Kidney (tissue), 13 donors: ENCODE measurements at regions not wholly inside any gene's neighbourhood (a gene's known extent, or its start where the extent isn't known, plus 50 kb on each side); places are given as distances from the start of the nearest gene placed in this dataset.
A peak's percentile ranks its signal among the peaks of the same experiment; 100 is the strongest.

ENCODE experiments used
- DNase-seq, 5 donors: peaks; one replicate each; pipeline ENCODE4 v3.0.0-alpha.2; 2013 to 2020
- FAIRE-seq: peaks from 2 replicates; lab custom pipeline; 2012; peaks lifted over from hg19 to GRCh38; lab: Jason Lieb, UNC
- H3K27ac ChIP-seq, 2 donors: one replicate each; pipeline ENCODE4 v1.7.0; 2013; ENCODE audit warnings: low read depth in 2 of 2, low read length in 2 of 2, inconsistent platforms in 1 of 2
- H3K27me3 ChIP-seq: one replicate; pipeline ENCODE4 v1.7.1; 2013; ENCODE audit warnings: low read length, inconsistent platforms; ENCODE audit not compliant: control insufficient read depth, insufficient read depth
- H3K36me3 ChIP-seq, 3 donors: one replicate each; pipeline versions ENCODE4 v1.7.0 to v1.7.1; 2013; ENCODE audit warnings: low read length in 3 of 3, control low read depth in 1 of 3, inconsistent platforms in 1 of 3; ENCODE audit not compliant: insufficient read depth in 3 of 3, control insufficient read depth in 2 of 3
- H3K4me1 ChIP-seq, 3 donors: one replicate each; pipeline versions ENCODE4 v1.7.0 to v1.7.1; 2013; ENCODE audit warnings: low read length in 3 of 3, inconsistent platforms in 1 of 3, low read depth in 1 of 3; ENCODE audit not compliant: control insufficient read depth in 2 of 3, insufficient read depth in 2 of 3
- H3K4me3 ChIP-seq, 3 donors: one replicate each; pipeline versions ENCODE4 v1.7.0 to v1.8.1; 2013; ENCODE audit warnings: low read length in 3 of 3, control low read depth in 1 of 3, inconsistent platforms in 1 of 3
- H3K9ac ChIP-seq, 3 donors: one replicate each; pipeline versions ENCODE4 v1.7.0 to v1.7.1; 2013; ENCODE audit warnings: low read length in 3 of 3, control low read depth in 1 of 3, inconsistent platforms in 1 of 3
- H3K9me3 ChIP-seq, 3 donors: one replicate each; pipeline versions ENCODE4 v1.7.0 to v1.7.1; 2013; ENCODE audit warnings: low read length in 3 of 3, control low read depth in 1 of 3, inconsistent platforms in 1 of 3; ENCODE audit not compliant: control insufficient read depth in 2 of 3, insufficient read depth in 1 of 3
- CTCF ChIP-seq: IDR thresholded peaks from 3 replicates; pipeline ENCODE4 v1.5.1; 2012; ENCODE audit warnings: mild to moderate bottlenecking, moderate library complexity, borderline replicate concordance; ENCODE audit not compliant: insufficient read depth; ENCODE audit errors: extremely low read depth
- intact Hi-C: fragments of 100-400 bp; cut with DNase I; formaldehyde crosslinking; loops from one replicate; pipeline ENCODE4 v1.11.1; 2022
- donor health status: control.
- donor health status: control.
- donor health status: control.
- donor health status: control.
- donor health status: control.
- donor health status: DM: yes; HTN: yes; CAD: no.
- donor health status: Normal renal cell carcinoma (clear cell type).

GRCh38 chr10:71135236-71135635 is 77.1 kb upstream of the UNC5B start:
- peak in 3 of 5 donors; percentile 27 to 65 (median 29) for DNase-seq
- H3K9ac ChIP-seq = no peak overlapping the region
- no peak for FAIRE-seq
- H3K36me3 ChIP-seq = no peaks in the 10 kb centered on the region
- TF ChIP-seq CTCF = no peak
- H3K4me3 ChIP-seq = no peak overlapping the region
- no peaks in the 10 kb centered on the region for H3K9me3 ChIP-seq
- peaks cover 0 to 4% (median 2%) of the 10 kb centered on the region in 3 donors for H3K4me1 ChIP-seq
- intact Hi-C loops = no loop called here
- H3K27ac ChIP-seq = no peak overlapping the region
- no peaks in the 10 kb centered on the region for H3K27me3 ChIP-seq

- H3K27me3 ChIP-seq = no peaks in the 10 kb centered on the region
- H3K4me1 ChIP-seq = no peaks in the 10 kb centered on the region
- DNase-seq (peak in 3 of 5 donors; percentile 7 to 41 (median 39)), FAIRE-seq (no peak)
- no peak overlapping the region for H3K9ac ChIP-seq
- intact Hi-C loops = no loop called here
- H3K27ac ChIP-seq = no peak overlapping the region
- no peaks in the 10 kb centered on the region for H3K9me3 ChIP-seq
- TF ChIP-seq CTCF = no peak
- no peak overlapping the region for H3K4me3 ChIP-seq
- H3K36me3 ChIP-seq = no peaks in the 10 kb centered on the region
These were observed 76.2 kb upstream of the UNC5B start for GRCh38 chr10:71136036-71136721.

GRCh38 chr10:71137701-71138100 is 74.7 kb upstream of the UNC5B start:
- intact Hi-C loops = no loop called here
- no peaks in the 10 kb centered on the region for H3K27me3 ChIP-seq
- peak in 1 of 5 donors; percentile 24 for DNase-seq
- no peaks in the 10 kb centered on the region for H3K9me3 ChIP-seq
- no peak overlapping the region for H3K9ac ChIP-seq
- no peak overlapping the region for H3K4me3 ChIP-seq
- no peaks in the 10 kb centered on the region for H3K4me1 ChIP-seq
- no peaks in the 10 kb centered on the region for H3K36me3 ChIP-seq
- TF ChIP-seq CTCF = no peak
- H3K27ac ChIP-seq = no peak overlapping the region
- no peak for FAIRE-seq
